ENCODE measurements at regions not wholly inside any gene's neighbourhood (a gene's known extent, or its start where the extent isn't known, plus 50 kb on each side); places are given as distances from the start of the nearest gene placed in this dataset.

DNA sequence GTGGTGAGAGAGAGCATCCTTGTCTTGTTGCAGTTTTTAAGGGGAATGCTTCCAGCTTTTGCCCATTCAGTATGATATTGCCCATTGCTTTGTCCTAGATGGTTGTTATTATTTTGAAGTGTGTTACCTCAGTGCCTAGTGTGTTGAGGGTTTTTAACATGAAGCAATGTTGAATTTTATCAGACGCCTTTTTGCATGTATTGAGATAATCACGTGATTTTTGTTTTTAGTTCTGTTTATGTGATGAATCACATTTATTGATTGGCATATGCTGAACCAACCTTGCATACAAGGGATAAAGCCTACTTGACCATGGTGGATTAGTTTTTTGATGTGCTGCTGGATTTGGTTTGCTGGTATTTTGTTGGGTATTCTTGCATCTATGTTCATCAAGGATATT, 302.3 kb upstream of the G2E3 start:
- Histone ChIP-seq H3K36me3 (ENCODE audit: insufficient read depth) (no peaks in the 10 kb centered on the region), H4K20me1 (ENCODE audit: insufficient read depth) (no peaks in the 10 kb centered on the region), H3K27me3 (ENCODE audit: insufficient read depth, low read depth) (no peaks in the 10 kb centered on the region), H3K4me3 (IDR thresholded peaks at IDR 0.05; ENCODE audit: insufficient read depth, low read depth, low read length) (no peak overlapping the region), H3K4me2 (no peak overlapping the region), H3K27ac (no peak overlapping the region), H2AFZ (ENCODE audit: low read depth) (no peak overlapping the region), H3K4me1 (ENCODE audit: low read depth, poor library complexity, severe bottlenecking) (no peaks in the 10 kb centered on the region), H3K79me2 (ENCODE audit: insufficient read depth, low read depth) (no peaks in the 10 kb centered on the region), H3K9ac (no peak overlapping the region)
- TF ChIP-seq, protein P1, sequence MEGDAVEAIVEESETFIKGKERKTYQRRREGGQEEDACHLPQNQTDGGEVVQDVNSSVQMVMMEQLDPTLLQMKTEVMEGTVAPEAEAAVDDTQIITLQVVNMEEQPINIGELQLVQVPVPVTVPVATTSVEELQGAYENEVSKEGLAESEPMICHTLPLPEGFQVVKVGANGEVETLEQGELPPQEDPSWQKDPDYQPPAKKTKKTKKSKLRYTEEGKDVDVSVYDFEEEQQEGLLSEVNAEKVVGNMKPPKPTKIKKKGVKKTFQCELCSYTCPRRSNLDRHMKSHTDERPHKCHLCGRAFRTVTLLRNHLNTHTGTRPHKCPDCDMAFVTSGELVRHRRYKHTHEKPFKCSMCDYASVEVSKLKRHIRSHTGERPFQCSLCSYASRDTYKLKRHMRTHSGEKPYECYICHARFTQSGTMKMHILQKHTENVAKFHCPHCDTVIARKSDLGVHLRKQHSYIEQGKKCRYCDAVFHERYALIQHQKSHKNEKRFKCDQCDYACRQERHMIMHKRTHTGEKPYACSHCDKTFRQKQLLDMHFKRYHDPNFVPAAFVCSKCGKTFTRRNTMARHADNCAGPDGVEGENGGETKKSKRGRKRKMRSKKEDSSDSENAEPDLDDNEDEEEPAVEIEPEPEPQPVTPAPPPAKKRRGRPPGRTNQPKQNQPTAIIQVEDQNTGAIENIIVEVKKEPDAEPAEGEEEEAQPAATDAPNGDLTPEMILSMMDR (conservative IDR thresholded peaks at IDR 0.05; ENCODE audit: low read depth, low read length), result no peak

DNA sequence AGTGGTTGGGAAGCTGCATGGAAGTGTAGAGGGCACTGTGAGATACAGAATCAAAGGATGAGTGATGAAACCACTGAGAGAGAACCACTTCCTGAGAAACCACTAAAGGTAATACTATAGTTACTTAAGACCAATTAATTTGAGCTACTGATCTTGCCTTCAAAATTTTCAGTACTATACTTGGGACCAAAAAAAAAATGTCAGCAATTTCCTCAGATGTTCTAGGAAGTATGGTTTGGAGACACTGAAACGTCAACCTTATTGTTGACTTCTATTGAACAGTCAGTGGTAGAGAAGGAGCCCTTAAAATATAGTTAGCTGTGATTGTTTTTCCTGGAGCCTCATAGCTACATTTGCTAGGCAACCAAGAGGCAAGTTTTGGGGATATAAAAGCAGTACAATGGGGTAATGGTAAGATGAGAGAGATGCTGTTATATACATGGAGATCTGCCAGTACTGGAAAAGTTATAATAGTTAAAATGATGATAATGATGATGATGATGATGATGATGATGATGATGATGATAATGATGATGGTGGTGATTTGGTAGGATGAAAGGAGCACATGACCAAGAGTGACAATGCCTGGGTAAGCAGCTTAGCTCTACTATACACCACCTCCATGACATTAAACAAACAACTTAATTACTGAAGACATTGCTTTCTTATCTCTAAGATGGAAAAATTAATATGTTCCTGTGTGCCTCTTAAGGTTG, 300.9 kb upstream of the G2E3 start:
- H3K9ac ChIP-seq, result no peak overlapping the region
- no peaks in the 10 kb centered on the region for H3K36me3 ChIP-seq (ENCODE audit: insufficient read depth)
- no peaks in the 10 kb centered on the region for H3K27me3 ChIP-seq (ENCODE audit: insufficient read depth, low read depth)
- H3K4me1 ChIP-seq (ENCODE audit: low read depth, poor library complexity, severe bottlenecking), result no peaks in the 10 kb centered on the region
- H3K27ac ChIP-seq, result no peak overlapping the region
- no peak overlapping the region for H2AFZ ChIP-seq (ENCODE audit: low read depth)
- TF ChIP-seq, protein P1 (conservative IDR thresholded peaks at IDR 0.05; ENCODE audit: low read depth, low read length), result no peak
- H3K4me2 ChIP-seq, result no peak overlapping the region
- no peaks in the 10 kb centered on the region for H4K20me1 ChIP-seq (ENCODE audit: insufficient read depth)
- H3K79me2 ChIP-seq (ENCODE audit: insufficient read depth, low read depth), result no peaks in the 10 kb centered on the region
- H3K4me3 ChIP-seq (IDR thresholded peaks at IDR 0.05; ENCODE audit: insufficient read depth, low read depth, low read length), result no peak overlapping the region

DNA sequence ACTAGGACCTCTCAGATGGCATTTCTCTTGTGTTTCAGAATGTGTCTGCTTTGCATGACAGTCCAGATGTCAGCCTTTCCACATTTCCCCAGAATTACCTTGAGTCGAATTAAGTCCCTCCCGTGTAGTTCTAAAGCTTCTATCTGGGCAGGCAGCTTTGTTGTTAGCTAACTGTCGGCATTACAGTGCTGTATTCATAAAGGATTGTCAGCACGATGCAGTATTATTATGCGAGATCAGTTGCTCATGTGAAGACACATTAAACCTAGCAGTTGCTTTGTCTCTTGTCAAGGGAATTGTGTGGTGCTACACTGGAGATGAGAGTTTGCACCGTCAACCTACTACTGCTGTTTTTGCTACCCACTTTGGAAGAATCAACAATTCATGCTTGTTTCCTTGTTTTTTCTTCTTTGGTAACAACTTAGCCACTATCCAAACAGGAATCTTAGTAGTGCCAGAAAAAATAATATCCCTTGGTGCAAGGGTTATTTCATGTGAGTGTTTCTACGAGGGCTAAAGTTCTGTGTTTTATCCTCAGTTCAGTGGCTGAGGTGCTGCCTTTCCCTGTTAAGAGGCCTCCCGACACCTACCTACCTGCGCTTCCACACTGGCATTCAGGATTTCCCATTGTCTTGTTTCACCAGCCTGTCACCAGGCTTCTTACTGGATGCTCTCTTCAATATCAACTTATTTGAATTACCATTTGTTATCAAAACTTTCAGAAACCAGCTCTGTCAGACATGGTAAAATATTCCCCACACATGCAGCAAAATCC, 297.9 kb upstream of the G2E3 start:
- Histone ChIP-seq H3K4me2 (no peak overlapping the region), H2AFZ (ENCODE audit: low read depth) (no peak overlapping the region), H3K27ac (no peak overlapping the region), H4K20me1 (ENCODE audit: insufficient read depth) (no peaks in the 10 kb centered on the region), H3K79me2 (ENCODE audit: insufficient read depth, low read depth) (no peaks in the 10 kb centered on the region), H3K36me3 (ENCODE audit: insufficient read depth) (no peaks in the 10 kb centered on the region), H3K4me3 (IDR thresholded peaks at IDR 0.05; ENCODE audit: insufficient read depth, low read depth, low read length) (no peak overlapping the region), H3K4me1 (ENCODE audit: low read depth, poor library complexity, severe bottlenecking) (no peaks in the 10 kb centered on the region), H3K9ac (no peak overlapping the region), H3K27me3 (ENCODE audit: insufficient read depth, low read depth) (no peaks in the 10 kb centered on the region)
- TF ChIP-seq, protein P1 (conservative IDR thresholded peaks at IDR 0.05; ENCODE audit: low read depth, low read length), result no peak

DNA sequence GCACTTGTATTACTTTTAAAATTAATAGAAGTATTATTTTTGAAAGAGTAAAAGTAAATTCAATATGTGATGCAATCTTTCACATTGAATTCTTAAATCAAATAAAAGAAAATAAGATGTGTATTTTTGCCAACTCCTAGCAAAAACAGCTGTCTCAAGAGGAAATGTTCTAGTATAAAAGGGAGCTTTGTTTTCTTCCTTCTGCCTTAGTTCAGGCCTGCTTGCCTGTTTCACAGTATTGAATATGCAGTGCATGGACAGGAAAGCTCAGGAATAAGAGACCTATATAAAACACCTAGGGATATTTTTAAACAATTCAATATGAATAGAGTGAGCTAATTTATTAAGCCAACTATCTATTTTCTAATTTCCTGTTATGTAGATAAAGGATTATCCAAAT, 294.8 kb upstream of the G2E3 start:
- no peak overlapping the region for H2AFZ ChIP-seq (ENCODE audit: low read depth)
- H3K27ac ChIP-seq, result no peak overlapping the region
- H4K20me1 ChIP-seq (ENCODE audit: insufficient read depth), result no peaks in the 10 kb centered on the region
- H3K27me3 ChIP-seq (ENCODE audit: insufficient read depth, low read depth), result no peaks in the 10 kb centered on the region
- no peak overlapping the region for H3K4me3 ChIP-seq (IDR thresholded peaks at IDR 0.05; ENCODE audit: insufficient read depth, low read depth, low read length)
- H3K4me2 ChIP-seq, result no peak overlapping the region
- no peak overlapping the region for H3K9ac ChIP-seq
- TF ChIP-seq, protein P1 (conservative IDR thresholded peaks at IDR 0.05; ENCODE audit: low read depth, low read length), result no peak
- H3K79me2 ChIP-seq (ENCODE audit: insufficient read depth, low read depth), result no peaks in the 10 kb centered on the region
- no peaks in the 10 kb centered on the region for H3K4me1 ChIP-seq (ENCODE audit: low read depth, poor library complexity, severe bottlenecking)
- no peaks in the 10 kb centered on the region for H3K36me3 ChIP-seq (ENCODE audit: insufficient read depth)

Data from KMS-11 (cell line).